ENCODE measurements at regions not wholly inside any gene's neighbourhood (a gene's known extent, or its start where the extent isn't known, plus 50 kb on each side); places are given as distances from the start of the nearest gene placed in this dataset.

DNA sequence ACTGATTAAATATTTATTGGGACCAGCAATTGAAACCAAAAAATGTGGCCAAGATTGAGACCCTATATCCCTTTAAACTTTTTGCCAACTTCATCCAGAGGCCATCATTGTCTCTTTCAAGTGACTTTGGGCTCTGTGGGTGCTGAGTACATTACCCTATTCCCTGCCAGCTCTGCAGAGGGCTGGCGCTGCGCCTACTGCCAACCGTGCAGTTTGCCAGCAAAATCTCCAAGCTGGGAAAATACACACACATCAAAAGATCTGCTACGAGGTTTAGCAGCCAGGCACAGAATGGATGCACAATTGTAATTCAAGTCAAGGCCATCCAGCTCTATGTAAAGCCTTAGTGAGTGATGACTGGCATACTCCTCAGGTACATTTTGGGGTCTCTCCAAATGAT is 125.0 kb downstream of the CBLN4 start:
- H4K5ac ChIP-seq (ENCODE audit: insufficient read length, low read depth, low read length), result no peak overlapping the region
- no peak overlapping the region for H3K4me3 Mint-ChIP-seq
- no peak overlapping the region for H3K9ac ChIP-seq (ENCODE audit: extremely low read depth, insufficient read length, low read length)
- no peak overlapping the region for H2BK15ac ChIP-seq (ENCODE audit: low read depth, low read length)
- H2BK20ac ChIP-seq (ENCODE audit: low read depth, low read length, poor library complexity, severe bottlenecking), result no peak overlapping the region
- no peak overlapping the region for H3K23ac ChIP-seq (ENCODE audit: insufficient read length, low read depth, low read length)
- no peak overlapping the region for H3K27ac ChIP-seq (ENCODE audit: insufficient read length, low read depth, low read length)
- H4K91ac ChIP-seq (ENCODE audit: insufficient read length, low read depth, low read length), result no peak overlapping the region
- H3K27me3 Mint-ChIP-seq (ENCODE audit: low read depth), result peaks cover 5% of the 10 kb centered on the region; the same call in 1 of the 2 replicates
- H3K27ac Mint-ChIP-seq, result no peak overlapping the region
- H3K36me3 Mint-ChIP-seq (ENCODE audit: insufficient read depth in 1 of 3, low read depth in 3 of 3), result peaks cover 4 to 35% (median 10%) of the 10 kb centered on the region in 3 experiments; a peak in 6 of 7 replicates
- no peak overlapping the region for H3K14ac ChIP-seq (ENCODE audit: insufficient read depth, low read length)
- no peak overlapping the region for H3K4me2 ChIP-seq (ENCODE audit: insufficient read depth, insufficient read length, low read length)
- H3K18ac ChIP-seq (ENCODE audit: insufficient read length, low read depth, low read length), result no peak overlapping the region
- H4K20me1 ChIP-seq (ENCODE audit: control insufficient read depth, insufficient read depth, insufficient read length), result no peaks in the 10 kb centered on the region
- H2AFZ ChIP-seq (ENCODE audit: low read length), result no peak overlapping the region
- no peaks in the 10 kb centered on the region for H3K27me3 ChIP-seq (ENCODE audit: insufficient read depth, low read length)
- peaks cover 52% of the 10 kb centered on the region for H3K9me3 ChIP-seq (ENCODE audit: control insufficient read depth, low read depth, low read length)
- H3T11ph ChIP-seq (ENCODE audit: low read length), result no peak overlapping the region
- no peaks in the 10 kb centered on the region for H3K79me2 ChIP-seq (ENCODE audit: insufficient read depth, low read length)
- no peaks in the 10 kb centered on the region for H3K79me1 ChIP-seq (ENCODE audit: insufficient read depth, low read depth, low read length, poor library complexity, severe bottlenecking)
- H3K4me1 ChIP-seq (ENCODE audit: insufficient read depth, low read length), result no peaks in the 10 kb centered on the region
- H3K56ac ChIP-seq (ENCODE audit: insufficient read length, low read depth, low read length), result no peak overlapping the region
- H3K9me3 Mint-ChIP-seq, result peaks cover 82 to 89% of the 10 kb centered on the region in 2 experiments
- H3K4me1 Mint-ChIP-seq, result no peaks in the 10 kb centered on the region
- H4K8ac ChIP-seq (replicated peaks; ENCODE audit: insufficient read length, low read depth, low read length), result no peak overlapping the region
- TF ChIP-seq, protein P1, sequence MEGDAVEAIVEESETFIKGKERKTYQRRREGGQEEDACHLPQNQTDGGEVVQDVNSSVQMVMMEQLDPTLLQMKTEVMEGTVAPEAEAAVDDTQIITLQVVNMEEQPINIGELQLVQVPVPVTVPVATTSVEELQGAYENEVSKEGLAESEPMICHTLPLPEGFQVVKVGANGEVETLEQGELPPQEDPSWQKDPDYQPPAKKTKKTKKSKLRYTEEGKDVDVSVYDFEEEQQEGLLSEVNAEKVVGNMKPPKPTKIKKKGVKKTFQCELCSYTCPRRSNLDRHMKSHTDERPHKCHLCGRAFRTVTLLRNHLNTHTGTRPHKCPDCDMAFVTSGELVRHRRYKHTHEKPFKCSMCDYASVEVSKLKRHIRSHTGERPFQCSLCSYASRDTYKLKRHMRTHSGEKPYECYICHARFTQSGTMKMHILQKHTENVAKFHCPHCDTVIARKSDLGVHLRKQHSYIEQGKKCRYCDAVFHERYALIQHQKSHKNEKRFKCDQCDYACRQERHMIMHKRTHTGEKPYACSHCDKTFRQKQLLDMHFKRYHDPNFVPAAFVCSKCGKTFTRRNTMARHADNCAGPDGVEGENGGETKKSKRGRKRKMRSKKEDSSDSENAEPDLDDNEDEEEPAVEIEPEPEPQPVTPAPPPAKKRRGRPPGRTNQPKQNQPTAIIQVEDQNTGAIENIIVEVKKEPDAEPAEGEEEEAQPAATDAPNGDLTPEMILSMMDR (conservative IDR thresholded peaks at IDR 0.05), result no peak
- no CpG with 5 or more reads among the region's 4 CpGs for WGBS (ENCODE audit: extremely low coverage, insufficient read length, low lambda C conversion rate)
- no peak overlapping the region for H2BK5ac ChIP-seq (ENCODE audit: insufficient read length, low read length)
- no peak overlapping the region for H2BK12ac ChIP-seq (ENCODE audit: insufficient read length, low read depth, low read length)
- no peak overlapping the region for H3K4ac ChIP-seq (ENCODE audit: low read depth, low read length)
- no peak overlapping the region for H2BK120ac ChIP-seq (ENCODE audit: low read depth, low read length, poor library complexity, severe bottlenecking)
- no peaks in the 10 kb centered on the region for H3K23me2 ChIP-seq (ENCODE audit: insufficient read length, low read depth, low read length, poor library complexity, severe bottlenecking)
- H2AK5ac ChIP-seq (ENCODE audit: insufficient read length, low read length), result no peak overlapping the region
- no peak for DNase-seq

Measured in H9 (cell line).